ENCODE measurements at regions not wholly inside any gene's neighbourhood (a gene's known extent, or its start where the extent isn't known, plus 50 kb on each side); places are given as distances from the start of the nearest gene placed in this dataset.

DNA sequence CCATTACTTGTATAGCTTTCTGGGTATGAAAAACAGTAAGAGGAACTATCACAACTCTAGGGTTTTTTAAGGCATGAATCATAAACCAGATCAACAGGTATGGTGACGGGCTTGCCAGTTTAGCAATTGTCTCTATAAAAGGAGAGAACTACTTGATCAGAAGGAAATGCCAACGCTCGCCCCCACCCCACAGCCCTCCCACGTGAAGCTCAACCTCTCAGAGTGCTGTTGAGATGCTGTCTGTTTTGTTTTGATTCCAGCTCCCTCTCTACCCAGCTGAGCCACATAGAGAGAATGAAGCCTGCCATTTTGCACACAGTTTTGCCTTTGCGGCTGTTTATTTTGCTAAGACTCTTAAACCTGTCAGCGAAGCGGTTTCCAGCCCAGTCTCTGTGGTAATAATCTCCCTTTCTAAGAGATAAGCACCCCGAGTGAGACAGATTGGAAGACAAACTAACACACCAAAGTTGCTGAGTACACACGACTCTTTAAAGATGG, 257.9 kb upstream of the ANKRD55 start:
- no peak for TF ChIP-seq HCFC1 (IDR thresholded peaks at IDR 0.05; ENCODE audit: low read depth, low read length)
- TF ChIP-seq ATF5 (CRISPR knock-in tag; IDR thresholded peaks at IDR 0.05; ENCODE audit: low read depth): no peak
- TF ChIP-seq CBFB (CRISPR knock-in tag; IDR thresholded peaks at IDR 0.05): no peak
- TF ChIP-seq POLR2AphosphoS5 (IDR thresholded peaks at IDR 0.05; ENCODE audit: low read depth, low read length): no peak
- TF ChIP-seq DNMT1 (CRISPR knock-in tag; IDR thresholded peaks at IDR 0.05): no peak
- no peak for TF ChIP-seq RBM22 (optimal IDR thresholded peaks at IDR 0.05; ENCODE audit: low read length)
- TF ChIP-seq RFX1 (IDR thresholded peaks at IDR 0.05): no peak
- no peak for TF ChIP-seq ZNF703 (CRISPR knock-in tag; IDR thresholded peaks at IDR 0.05; ENCODE audit: borderline replicate concordance)
- TF ChIP-seq, protein P1, sequence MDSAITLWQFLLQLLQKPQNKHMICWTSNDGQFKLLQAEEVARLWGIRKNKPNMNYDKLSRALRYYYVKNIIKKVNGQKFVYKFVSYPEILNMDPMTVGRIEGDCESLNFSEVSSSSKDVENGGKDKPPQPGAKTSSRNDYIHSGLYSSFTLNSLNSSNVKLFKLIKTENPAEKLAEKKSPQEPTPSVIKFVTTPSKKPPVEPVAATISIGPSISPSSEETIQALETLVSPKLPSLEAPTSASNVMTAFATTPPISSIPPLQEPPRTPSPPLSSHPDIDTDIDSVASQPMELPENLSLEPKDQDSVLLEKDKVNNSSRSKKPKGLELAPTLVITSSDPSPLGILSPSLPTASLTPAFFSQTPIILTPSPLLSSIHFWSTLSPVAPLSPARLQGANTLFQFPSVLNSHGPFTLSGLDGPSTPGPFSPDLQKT (CRISPR knock-in tag; IDR thresholded peaks at IDR 0.05; ENCODE audit: borderline replicate concordance): no peak
- no peak for TF ChIP-seq ZFX (CRISPR knock-in tag; IDR thresholded peaks at IDR 0.05; ENCODE audit: low read depth)
- no peak for TF ChIP-seq MYC (CRISPR knock-in tag; IDR thresholded peaks at IDR 0.05; ENCODE audit: borderline replicate concordance)
- TF ChIP-seq BHLHE40 (IDR thresholded peaks at IDR 0.05; ENCODE audit: low read length): no peak
- no peak for TF ChIP-seq GATA4 (IDR thresholded peaks at IDR 0.05; ENCODE audit: borderline replicate concordance, low read depth)
- TF ChIP-seq YEATS4 (CRISPR knock-in tag; IDR thresholded peaks at IDR 0.05; ENCODE audit: borderline replicate concordance): no peak
- no peak for TF ChIP-seq DPF2 (CRISPR knock-in tag; IDR thresholded peaks at IDR 0.05; ENCODE audit: borderline replicate concordance, low read depth)
- no peak for TF ChIP-seq PAWR (CRISPR knock-in tag; IDR thresholded peaks at IDR 0.05; ENCODE audit: borderline replicate concordance)
- no peak for TF ChIP-seq RBM39 (IDR thresholded peaks at IDR 0.05; ENCODE audit: low read depth, low read length, poor library complexity, severe bottlenecking)
- TF ChIP-seq JUN (CRISPR knock-in tag; IDR thresholded peaks at IDR 0.05): no peak
- no peak for TF ChIP-seq NKX3-1 (CRISPR knock-in tag; IDR thresholded peaks at IDR 0.05)
- Histone ChIP-seq H3K4me2 (ENCODE audit: low read depth, low read length) (no peak overlapping the region), H3K27me3 (ENCODE audit: control insufficient read depth in 1 of 2, insufficient read depth in 2 of 2, low read length in 2 of 2) (no peaks in the 10 kb centered on the region), H2AFZ (ENCODE audit: low read length) (no peak overlapping the region), H3K4me3 (replicated peaks in 1 of 3; ENCODE audit: insufficient read depth in 1 of 3, low read depth in 2 of 3, low read length in 3 of 3) (no peak overlapping the region), H3K9me3 (ENCODE audit: low read length) (peaks cover 9% of the 10 kb centered on the region; the same call in 1 of the 2 replicates), H3K4me1 (ENCODE audit: insufficient read depth, low read length) (peaks cover 32% of the 10 kb centered on the region), H4K20me1 (ENCODE audit: insufficient read depth, low read length) (no peaks in the 10 kb centered on the region), H3K79me2 (ENCODE audit: insufficient read depth, low read length) (no peaks in the 10 kb centered on the region), H3K9ac (ENCODE audit: insufficient read depth, low read depth, low read length) (no peak overlapping the region), H3K36me3 (replicated peaks in 1 of 2; ENCODE audit: control insufficient read depth in 1 of 2, insufficient read depth in 2 of 2, low read length in 2 of 2) (no peaks in the 10 kb centered on the region), H3K27ac (ENCODE audit: extremely low read length, insufficient read depth, low read length) (no peak overlapping the region)
- ChIA-PET CTCF (ENCODE audit: low intra/inter-chr PET ratio, low total read pairs) (no interaction called here), POLR2A (interaction anchor here (1.0 kb wide), 1 partner anchor 11 kb away, joined by 4 read pairs; no protein-coding TSS in a partner anchor)
- WGBS (ENCODE audit: low lambda C conversion rate): 73% methylated on average over 9 of the region's 9 CpGs
- DNase-seq (ENCODE audit: low spot score) (no peak), FAIRE-seq (no peak), ATAC-seq (no peak)
- intact Hi-C loops (cut with micrococcal nuclease; ENCODE audit: unreplicated experiment): no loop called here
- BruUV-seq (replicated peaks): no TSS peak
- in situ Hi-C loops (cut with HindIII; ENCODE audit: extremely low pct_ligation_motif_present, low pct_unique_long_range_greater_than_20kb): loop anchor here (25.0 kb wide), 1 partner anchor 346 kb away; no protein-coding TSS in a partner anchor

Data from HepG2 (cell line).